ENCODE measurements at regions not wholly inside any gene's neighbourhood (a gene's known extent, or its start where the extent isn't known, plus 50 kb on each side); places are given as distances from the start of the nearest gene placed in this dataset.

GRCh38 chr15:85874236-85874635 is 79.5 kb upstream of the KLHL25 start:
- DNase-seq, result no peak
- TF ChIP-seq POLR2A (IDR thresholded peaks at IDR 0.05; ENCODE audit: low read length), result no peak
- TF ChIP-seq GATA1 (IDR thresholded peaks at IDR 0.05; ENCODE audit: low read depth, low read length), result no peak

GRCh38 chr15:85875756-85876155 is 81.0 kb upstream of the KLHL25 start:
- TF ChIP-seq GATA1 (IDR thresholded peaks at IDR 0.05; ENCODE audit: low read depth, low read length) (no peak), POLR2A (IDR thresholded peaks at IDR 0.05; ENCODE audit: low read length) (no peak)
- no peak for DNase-seq

- no peak for DNase-seq
- no peak for TF ChIP-seq POLR2A (IDR thresholded peaks at IDR 0.05; ENCODE audit: low read length)
- TF ChIP-seq GATA1 (IDR thresholded peaks at IDR 0.05; ENCODE audit: low read depth, low read length), result no peak
Observed at GRCh38 chr15:85878828-85879225, 84.1 kb upstream of the KLHL25 start.

GRCh38 chr15:85879334-85880163 is 84.8 kb upstream of the KLHL25 start:
- no peak for TF ChIP-seq POLR2A (IDR thresholded peaks at IDR 0.05; ENCODE audit: low read length)
- TF ChIP-seq GATA1 (IDR thresholded peaks at IDR 0.05; ENCODE audit: low read depth, low read length), result no peak
- DNase-seq, result no peak

- no peak for DNase-seq
- TF ChIP-seq POLR2A (IDR thresholded peaks at IDR 0.05; ENCODE audit: low read length) (no peak), GATA1 (IDR thresholded peaks at IDR 0.05; ENCODE audit: low read depth, low read length) (no peak)
Observed at GRCh38 chr15:85880501-85881190, 85.9 kb upstream of the KLHL25 start.

GRCh38 chr15:85886309-85886811 is 91.6 kb upstream of the KLHL25 start:
- TF ChIP-seq GATA1 (IDR thresholded peaks at IDR 0.05; ENCODE audit: low read depth, low read length), result no peak
- no peak for TF ChIP-seq POLR2A (IDR thresholded peaks at IDR 0.05; ENCODE audit: low read length)
- no peak for DNase-seq

GRCh38 chr15:85889956-85890619 is 95.4 kb upstream of the KLHL25 start:
- TF ChIP-seq POLR2A (IDR thresholded peaks at IDR 0.05; ENCODE audit: low read length) (no peak), GATA1 (IDR thresholded peaks at IDR 0.05; ENCODE audit: low read depth, low read length) (no peak)
- no peak for DNase-seq

- no peak for DNase-seq
- no peak for TF ChIP-seq POLR2A (IDR thresholded peaks at IDR 0.05; ENCODE audit: low read length)
- no peak for TF ChIP-seq GATA1 (IDR thresholded peaks at IDR 0.05; ENCODE audit: low read depth, low read length)
Observed at GRCh38 chr15:85890620-85890980, 95.9 kb upstream of the KLHL25 start.

GRCh38 chr15:85891470-85891869 is 96.7 kb upstream of the KLHL25 start:
- no peak for TF ChIP-seq POLR2A (IDR thresholded peaks at IDR 0.05; ENCODE audit: low read length)
- no peak for TF ChIP-seq GATA1 (IDR thresholded peaks at IDR 0.05; ENCODE audit: low read depth, low read length)

GRCh38 chr15:85892232-85892631 is 97.5 kb upstream of the KLHL25 start:
- no peak for DNase-seq
- TF ChIP-seq GATA1 (IDR thresholded peaks at IDR 0.05; ENCODE audit: low read depth, low read length) (no peak), POLR2A (IDR thresholded peaks at IDR 0.05; ENCODE audit: low read length) (no peak)

More at GRCh38 chr15:85891470-85891869, 96.7 kb upstream of the KLHL25 start:
- DNase-seq, result no peak

- DNase-seq, result no peak
- TF ChIP-seq POLR2A (IDR thresholded peaks at IDR 0.05; ENCODE audit: low read length) (no peak), GATA1 (IDR thresholded peaks at IDR 0.05; ENCODE audit: low read depth, low read length) (no peak)
Observed at GRCh38 chr15:85897207-85897894, 102.6 kb upstream of the KLHL25 start.

- DNase-seq, result no peak
- TF ChIP-seq POLR2A (IDR thresholded peaks at IDR 0.05; ENCODE audit: low read length), result no peak
- TF ChIP-seq GATA1 (IDR thresholded peaks at IDR 0.05; ENCODE audit: low read depth, low read length), result no peak
Observed at GRCh38 chr15:85897895-85898717, 103.4 kb upstream of the KLHL25 start.

- DNase-seq, result no peak
- no peak for TF ChIP-seq GATA1 (IDR thresholded peaks at IDR 0.05; ENCODE audit: low read depth, low read length)
- no peak for TF ChIP-seq POLR2A (IDR thresholded peaks at IDR 0.05; ENCODE audit: low read length)
Observed at GRCh38 chr15:85899927-85900326, 105.2 kb upstream of the KLHL25 start.

Measured in erythroblast (primary cell).